Stimulated activated CD8-positive, alpha-beta memory T cell treated with anti-CD3 and anti-CD28 coated beads, Interleukin-2, amount 100 ng/mL, for 48 hours (primary cell): ENCODE measurements at regions not wholly inside any gene's neighbourhood (a gene's known extent, or its start where the extent isn't known, plus 50 kb on each side); places are given as distances from the start of the nearest gene placed in this dataset.

ENCODE experiments used
- DNase-seq, 2 donors: peaks; one replicate each; pipeline ENCODE4 v3.0.0-alpha.2; 2020; ENCODE audit warnings: low read depth in 2 of 2

DNA sequence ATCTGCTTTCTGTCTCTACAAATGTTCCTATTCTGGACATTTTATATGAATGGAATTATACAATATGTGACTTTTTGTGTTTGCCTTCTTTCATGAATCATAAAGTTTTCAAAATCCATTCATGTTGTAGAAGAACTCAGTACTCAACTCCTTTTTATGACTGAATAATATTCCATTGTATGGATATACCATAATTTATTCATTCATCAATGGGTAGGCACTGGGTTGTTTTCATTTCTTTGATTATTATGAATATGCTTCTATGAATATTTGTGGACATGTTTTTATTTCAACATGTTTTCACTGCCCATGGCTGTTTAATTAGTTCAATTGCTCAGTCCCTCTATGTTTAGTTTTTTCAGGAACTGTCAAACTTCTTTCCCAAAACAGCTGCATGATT is 76.5 kb upstream of the GTSF1L start:
- DNase-seq, result no peak

DNA sequence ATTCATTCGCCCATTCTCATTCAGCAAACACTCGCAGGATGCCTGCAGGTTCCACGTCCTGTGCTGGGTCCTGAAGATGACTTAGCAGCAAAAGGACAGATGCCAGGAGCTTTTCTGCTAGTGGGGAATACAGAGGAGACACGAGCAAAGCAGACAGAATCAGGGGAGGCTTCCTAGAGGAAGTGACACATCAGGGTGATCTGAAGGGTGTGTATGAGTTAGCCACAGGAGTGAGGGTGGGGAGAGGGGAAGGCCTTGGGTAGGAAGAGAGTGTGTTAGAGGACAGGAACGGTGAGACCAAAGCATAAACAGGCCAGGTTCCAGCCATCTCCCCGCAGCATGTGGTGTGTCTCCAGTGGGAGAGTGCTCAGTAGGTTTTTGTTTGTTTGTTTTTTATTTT is 73.4 kb upstream of the GTSF1L start:
- DNase-seq, result no peak

DNA sequence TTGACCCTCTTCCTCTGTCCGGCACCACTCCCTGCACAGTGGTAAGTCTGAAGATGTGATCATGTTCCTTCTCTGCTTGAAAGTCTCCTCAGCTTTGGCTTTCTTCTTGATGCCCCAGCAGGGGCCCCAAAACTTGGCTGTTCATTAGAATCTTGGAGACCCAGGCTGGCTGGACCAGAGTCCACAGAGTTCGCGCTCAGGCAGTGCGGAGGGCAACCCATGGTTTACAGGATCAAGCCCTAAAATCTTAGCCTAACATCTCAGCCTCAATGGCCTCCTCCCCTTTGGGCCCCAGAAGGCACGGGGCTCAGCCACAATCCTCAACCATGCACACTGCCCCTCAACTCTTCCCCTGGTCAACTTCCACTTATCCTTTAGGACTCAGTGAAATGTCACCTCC is 72.9 kb upstream of the GTSF1L start:
- no peak for DNase-seq

DNA sequence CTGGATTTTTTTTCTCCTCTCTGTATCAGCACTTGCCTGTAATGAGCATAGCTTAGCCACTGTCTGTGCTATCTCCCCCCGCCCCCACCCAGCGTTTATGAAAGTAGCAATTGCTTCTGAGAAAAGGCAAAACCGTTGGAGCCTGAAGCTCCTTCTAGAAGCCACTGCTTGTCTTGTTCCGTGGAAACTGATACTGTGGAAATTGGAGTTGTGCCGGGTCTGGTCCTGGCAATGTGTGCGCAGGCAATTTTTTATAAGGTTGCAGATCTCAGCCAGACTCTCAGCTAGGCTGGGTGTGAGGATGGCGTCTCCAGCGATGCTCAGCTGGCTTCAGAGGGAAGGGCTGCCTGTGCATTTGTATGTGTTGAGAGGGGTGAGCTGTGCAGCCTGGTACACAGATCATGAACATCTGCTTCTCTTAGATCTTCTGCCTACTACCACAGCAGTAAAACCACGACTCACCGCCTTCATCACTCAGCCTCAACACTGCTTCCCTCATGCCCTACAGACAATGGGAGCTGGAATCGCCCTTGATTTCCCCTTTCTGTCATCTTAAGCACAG is 72.4 kb upstream of the GTSF1L start:
- DNase-seq, result no peak

DNA sequence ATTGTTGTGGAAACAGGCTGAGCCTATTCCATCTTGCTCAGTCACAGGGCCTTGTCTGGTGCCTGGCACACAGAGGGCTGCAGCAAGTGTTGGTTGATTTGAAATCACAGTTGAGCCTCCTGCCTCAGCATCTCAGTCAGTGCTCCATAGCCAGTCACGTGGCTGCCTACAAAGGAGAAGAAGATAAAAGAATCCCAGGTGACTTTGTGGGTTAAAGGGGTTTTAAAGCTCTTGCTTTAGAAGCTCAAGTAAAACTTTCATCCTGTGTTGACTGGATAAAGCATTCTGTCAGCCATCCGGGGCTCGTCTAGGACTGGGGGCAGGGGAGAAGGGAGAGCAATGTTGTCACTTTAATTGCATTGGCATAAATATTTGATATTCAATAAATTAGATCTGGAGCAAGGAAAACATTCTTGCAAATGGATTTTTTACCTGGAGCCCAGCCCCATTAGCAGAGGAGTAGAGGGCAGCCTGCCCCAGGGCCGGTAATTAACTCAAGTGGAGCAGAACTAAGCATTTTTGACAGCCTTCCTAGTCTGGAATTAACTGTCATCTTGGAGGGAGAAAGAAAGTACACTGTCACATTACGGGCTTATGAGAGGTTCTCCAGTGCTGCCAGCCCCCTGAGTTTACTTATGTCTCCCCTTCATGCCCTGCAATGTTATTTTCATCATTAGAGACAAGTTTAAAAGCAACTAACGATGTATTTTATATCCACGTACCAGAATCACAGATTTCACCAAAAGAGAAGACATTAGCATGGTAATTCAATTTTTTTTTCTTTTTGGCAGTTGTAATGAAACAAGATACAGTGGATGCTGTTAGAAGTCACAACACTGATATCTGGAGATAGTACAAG is 71.7 kb upstream of the GTSF1L start:
- DNase-seq, result no peak

DNA sequence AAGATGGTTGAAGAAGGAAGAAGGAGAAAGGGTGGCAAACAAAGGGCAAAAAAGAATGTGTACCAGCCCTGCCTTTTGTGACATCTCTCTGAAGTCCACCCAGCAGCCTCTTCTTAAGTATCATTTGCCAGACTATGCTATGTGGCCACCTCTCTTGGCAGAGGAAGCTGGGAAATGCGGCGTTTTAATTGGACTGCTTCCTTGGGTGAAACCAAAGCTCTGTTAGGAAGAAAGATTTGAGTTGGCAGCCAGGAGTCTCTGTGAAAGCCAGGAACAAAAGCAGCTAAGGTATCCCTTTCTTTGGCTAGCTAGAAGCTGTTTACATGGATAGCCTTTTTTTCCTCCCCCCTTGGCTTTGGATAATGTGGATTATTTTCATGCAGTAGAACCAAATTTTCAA is 67.5 kb upstream of the GTSF1L start:
- no peak for DNase-seq

DNA sequence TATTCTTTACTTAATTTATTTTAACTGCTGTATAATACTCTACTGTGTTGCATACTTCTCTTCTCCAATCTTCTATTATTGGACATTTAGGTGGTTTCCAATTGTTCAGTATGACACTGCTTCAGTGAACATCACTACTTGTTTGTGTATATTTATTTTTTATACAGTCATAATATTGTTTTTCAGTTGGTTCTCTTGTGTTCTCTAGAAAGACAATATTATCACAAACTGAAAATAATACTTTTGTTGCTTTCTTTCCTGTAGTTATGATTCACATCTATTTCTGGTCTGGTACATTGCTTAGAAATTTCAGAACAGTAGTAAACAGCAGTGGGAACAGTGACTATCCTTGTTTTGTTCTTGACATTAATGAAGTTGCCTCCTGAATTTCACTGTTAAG is 62.8 kb upstream of the GTSF1L start:
- DNase-seq, result no peak

DNA sequence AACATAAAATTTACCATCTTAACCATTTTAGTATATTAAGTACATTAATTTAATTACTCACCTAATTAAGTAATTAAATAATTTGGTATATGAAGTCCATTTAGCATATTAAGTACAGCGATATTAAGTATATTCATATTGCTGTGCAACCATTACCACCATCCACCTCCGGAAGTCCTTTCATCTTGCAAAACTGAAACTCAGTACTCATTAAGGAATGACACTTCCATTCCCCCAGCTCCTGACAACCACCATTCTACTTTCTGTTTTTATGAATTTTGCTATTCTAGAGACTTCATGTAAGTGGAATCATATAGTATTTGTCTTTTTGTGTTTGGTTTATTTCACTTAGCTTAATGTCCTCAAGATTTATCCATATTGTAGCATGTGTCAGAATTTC is 61.1 kb upstream of the GTSF1L start:
- no peak for DNase-seq

DNA sequence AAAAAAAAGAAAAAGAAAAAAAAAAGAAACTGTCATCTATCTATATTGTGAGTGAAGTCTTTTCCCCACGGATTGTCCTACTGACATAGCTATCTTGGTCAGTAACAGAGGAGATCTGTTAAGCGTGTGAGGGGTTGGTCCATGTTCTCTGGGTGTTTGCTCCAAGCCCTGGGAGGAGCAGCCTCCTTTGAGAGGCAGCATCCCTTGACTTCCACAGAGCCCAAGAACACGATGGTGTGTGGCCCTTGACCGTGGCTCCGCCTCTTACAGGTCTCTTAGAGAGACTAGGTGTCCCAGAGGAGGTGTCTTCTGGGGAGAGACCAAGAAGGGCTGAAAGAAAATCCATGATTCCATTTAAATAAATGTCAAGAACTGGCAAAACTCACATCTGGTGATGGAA is 60.1 kb upstream of the GTSF1L start:
- DNase-seq, result no peak

DNA sequence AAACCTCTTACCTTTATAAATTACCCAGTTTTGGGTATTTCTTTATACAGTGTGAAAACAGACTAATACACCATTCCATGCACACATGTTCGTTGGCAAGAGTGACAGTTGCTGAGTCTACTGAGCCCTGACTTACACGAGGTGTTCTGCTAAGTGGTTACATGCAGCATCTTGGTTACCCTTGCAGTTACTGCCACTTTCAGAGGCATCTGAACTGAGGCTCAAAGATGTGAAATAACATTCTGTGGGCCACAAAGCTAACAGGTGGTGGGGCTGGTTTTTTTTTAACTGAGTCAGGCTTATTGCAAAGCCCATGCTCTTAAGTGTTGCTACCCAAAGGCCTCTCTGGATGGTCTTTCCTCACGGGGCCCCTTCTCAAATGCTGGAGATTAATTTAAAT is 54.4 kb upstream of the GTSF1L start:
- no peak for DNase-seq

DNA sequence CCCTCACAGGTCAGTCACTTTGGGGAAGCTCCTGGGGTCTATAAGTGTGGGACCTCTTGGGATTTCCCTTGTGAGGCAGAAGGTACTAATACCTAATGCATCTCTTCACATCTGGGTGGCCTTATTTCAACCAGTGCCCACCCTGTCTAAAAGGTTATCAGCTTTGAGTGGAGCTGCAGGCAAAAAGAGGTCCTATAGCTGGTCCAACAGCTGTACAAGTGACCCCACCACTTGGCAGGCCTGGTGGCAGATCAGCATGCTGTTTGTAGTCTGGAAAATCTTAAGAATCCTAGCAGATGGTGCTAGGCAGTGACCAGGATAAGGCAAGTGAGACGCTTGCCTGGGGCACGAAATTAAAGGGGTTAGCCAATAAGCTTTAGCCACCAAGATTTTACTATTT is 51.6 kb upstream of the GTSF1L start:
- no peak for DNase-seq

DNA sequence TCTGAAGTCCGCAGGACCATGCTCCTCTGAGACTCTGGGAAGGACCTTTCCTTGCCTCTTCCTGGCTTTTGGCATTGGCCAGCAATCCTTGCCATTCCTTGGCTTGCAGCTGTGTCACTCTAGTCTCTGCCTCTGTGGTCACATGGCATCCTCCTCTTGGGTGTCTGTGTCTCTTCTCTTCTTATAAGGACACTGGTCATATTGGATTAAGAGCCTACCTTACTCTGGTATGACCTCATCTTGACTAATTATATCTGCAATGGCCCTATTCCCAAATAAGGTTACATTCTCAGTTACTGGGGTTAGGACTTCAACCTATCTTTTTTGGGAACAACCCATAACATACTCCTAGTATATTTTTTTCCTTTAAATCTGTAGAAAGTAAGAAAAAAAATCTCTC is 49.9 kb upstream of the GTSF1L start:
- no peak for DNase-seq
